ENCODE measurements at regions not wholly inside any gene's neighbourhood (a gene's known extent, or its start where the extent isn't known, plus 50 kb on each side); places are given as distances from the start of the nearest gene placed in this dataset.

DNA sequence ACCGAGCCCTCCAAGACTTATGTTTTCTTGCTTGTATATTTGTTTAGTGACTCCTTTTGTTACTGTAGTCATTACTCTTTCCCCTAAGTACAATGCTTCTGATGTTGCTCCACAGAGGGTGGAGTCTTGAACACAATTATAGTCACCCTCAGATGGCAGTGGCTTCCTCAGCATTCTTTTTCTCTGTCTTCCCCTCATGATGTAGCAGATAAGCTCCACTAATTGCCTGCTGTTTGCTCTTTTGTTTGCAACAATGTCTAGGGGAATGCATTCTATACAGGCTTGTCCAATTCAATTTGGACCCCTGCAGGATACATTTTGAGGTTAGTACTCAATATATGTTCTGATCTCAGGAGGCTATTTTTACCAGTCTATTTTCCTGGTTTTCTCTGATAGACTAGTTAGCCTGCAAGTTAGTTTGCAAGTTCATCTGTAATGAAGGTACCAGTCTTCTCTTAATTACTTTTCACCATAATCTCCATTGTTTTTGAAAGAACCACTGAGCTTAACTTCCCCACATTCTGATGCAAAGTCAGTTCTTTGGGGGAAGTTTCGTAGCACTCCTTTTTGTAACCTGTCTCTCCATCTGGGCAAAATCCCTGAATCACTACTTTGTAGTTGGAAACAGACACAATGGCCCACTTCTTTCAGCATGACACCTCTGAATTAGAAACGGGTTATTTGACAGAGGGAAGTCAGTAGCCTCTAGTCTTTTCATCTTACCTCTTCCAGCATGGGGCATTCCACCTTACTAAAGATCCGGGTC, 1509.2 kb downstream of the CDH11 start:
- no peak for ATAC-seq (ENCODE audit: insufficient number of reproducible peaks, low FRiP score, low read depth)
- H3K9me3 ChIP-seq = peaks cover 4% of the 10 kb centered on the region
- no peak overlapping the region for H3K27ac ChIP-seq
- H3K4me3 ChIP-seq = no peak overlapping the region
- TF ChIP-seq, protein P1, sequence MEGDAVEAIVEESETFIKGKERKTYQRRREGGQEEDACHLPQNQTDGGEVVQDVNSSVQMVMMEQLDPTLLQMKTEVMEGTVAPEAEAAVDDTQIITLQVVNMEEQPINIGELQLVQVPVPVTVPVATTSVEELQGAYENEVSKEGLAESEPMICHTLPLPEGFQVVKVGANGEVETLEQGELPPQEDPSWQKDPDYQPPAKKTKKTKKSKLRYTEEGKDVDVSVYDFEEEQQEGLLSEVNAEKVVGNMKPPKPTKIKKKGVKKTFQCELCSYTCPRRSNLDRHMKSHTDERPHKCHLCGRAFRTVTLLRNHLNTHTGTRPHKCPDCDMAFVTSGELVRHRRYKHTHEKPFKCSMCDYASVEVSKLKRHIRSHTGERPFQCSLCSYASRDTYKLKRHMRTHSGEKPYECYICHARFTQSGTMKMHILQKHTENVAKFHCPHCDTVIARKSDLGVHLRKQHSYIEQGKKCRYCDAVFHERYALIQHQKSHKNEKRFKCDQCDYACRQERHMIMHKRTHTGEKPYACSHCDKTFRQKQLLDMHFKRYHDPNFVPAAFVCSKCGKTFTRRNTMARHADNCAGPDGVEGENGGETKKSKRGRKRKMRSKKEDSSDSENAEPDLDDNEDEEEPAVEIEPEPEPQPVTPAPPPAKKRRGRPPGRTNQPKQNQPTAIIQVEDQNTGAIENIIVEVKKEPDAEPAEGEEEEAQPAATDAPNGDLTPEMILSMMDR (IDR thresholded peaks at IDR 0.05) = no peak
- no peak for DNase-seq (ENCODE audit: low spot score)
- no peaks in the 10 kb centered on the region for H3K27me3 ChIP-seq (replicated peaks; ENCODE audit: insufficient read depth)
- H3K36me3 ChIP-seq = no peaks in the 10 kb centered on the region
- peaks cover 0 to 4% of the 10 kb centered on the region in 2 donors for H3K4me1 ChIP-seq (ENCODE audit: control insufficient read depth in 1 of 2, low read depth in 2 of 2)

DNA sequence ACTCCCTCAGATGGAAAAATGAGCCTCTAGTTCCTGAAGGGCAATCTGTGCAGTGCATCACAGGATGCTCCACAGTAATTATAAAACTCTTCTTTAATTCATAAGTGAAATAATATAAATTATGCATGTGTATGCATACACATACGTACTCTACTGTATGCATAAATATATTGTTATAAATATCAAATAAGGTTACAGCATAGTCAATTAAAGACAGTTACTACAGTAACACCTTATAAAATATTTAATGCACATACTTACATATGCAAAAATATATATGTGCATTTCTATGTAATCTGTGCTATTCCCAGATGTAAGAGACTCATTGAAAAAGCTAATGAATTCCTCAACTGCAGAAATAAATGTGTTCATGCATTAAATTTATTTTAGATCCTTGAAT, 1515.1 kb downstream of the CDH11 start:
- no peak overlapping the region for H3K27ac ChIP-seq
- H3K4me3 ChIP-seq = no peak overlapping the region
- peaks cover 4% of the 10 kb centered on the region for H3K9me3 ChIP-seq
- H3K27me3 ChIP-seq (replicated peaks; ENCODE audit: insufficient read depth) = no peaks in the 10 kb centered on the region
- TF ChIP-seq, protein P1 (IDR thresholded peaks at IDR 0.05) = no peak
- no peaks in the 10 kb centered on the region for H3K36me3 ChIP-seq
- H3K4me1 ChIP-seq (ENCODE audit: control insufficient read depth in 1 of 2, low read depth in 2 of 2) = no peaks in the 10 kb centered on the region
- DNase-seq (ENCODE audit: low spot score) (no peak), ATAC-seq (ENCODE audit: insufficient number of reproducible peaks, low FRiP score, low read depth) (no peak)

GRCh38 chr16:63602206-63602927, 1519.5 kb downstream of the CDH11 start:
- no peak for ATAC-seq (ENCODE audit: insufficient number of reproducible peaks, low FRiP score, low read depth)

DNA sequence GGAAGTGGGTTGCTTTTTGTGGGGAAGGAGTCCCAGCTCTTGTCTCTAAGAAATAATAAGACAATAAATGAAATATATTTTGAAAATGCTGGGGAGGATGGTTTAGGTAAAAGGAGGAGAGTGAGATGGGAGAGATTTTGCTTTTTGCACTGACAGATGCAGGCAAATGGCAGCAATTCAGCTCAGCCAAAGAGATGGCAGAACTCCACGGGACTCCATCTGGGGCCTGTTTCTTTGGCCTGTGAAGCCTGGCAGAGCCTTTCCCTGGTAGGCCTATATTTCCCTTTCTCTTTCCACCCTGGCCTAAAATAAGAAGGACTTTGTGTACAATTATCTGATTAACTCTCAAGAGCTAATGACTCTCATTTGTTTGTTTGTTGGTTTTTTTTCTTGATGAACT, 1525.1 kb downstream of the CDH11 start:
- TF ChIP-seq, protein P1 (IDR thresholded peaks at IDR 0.05) = no peak
- Histone ChIP-seq H3K4me3 (no peak overlapping the region), H3K27me3 (replicated peaks; ENCODE audit: insufficient read depth) (no peaks in the 10 kb centered on the region), H3K9me3 (no peaks in the 10 kb centered on the region), H3K36me3 (no peaks in the 10 kb centered on the region), H3K4me1 (ENCODE audit: control insufficient read depth in 1 of 2, low read depth in 2 of 2) (no peaks in the 10 kb centered on the region), H3K27ac (no peak overlapping the region)
- no peak for DNase-seq (ENCODE audit: low spot score)
- ATAC-seq (ENCODE audit: insufficient number of reproducible peaks, low FRiP score, low read depth) = no peak

More at GRCh38 chr16:63602206-63602927, 1519.5 kb downstream of the CDH11 start:
- H3K27me3 ChIP-seq (replicated peaks; ENCODE audit: insufficient read depth) = no peaks in the 10 kb centered on the region
- H3K4me3 ChIP-seq = no peak overlapping the region
- no peaks in the 10 kb centered on the region for H3K4me1 ChIP-seq (ENCODE audit: control insufficient read depth in 1 of 2, low read depth in 2 of 2)
- H3K9me3 ChIP-seq = no peaks in the 10 kb centered on the region
- no peak overlapping the region for H3K27ac ChIP-seq
- DNase-seq (ENCODE audit: low spot score) = no peak
- TF ChIP-seq, protein P1 (IDR thresholded peaks at IDR 0.05) = no peak
- H3K36me3 ChIP-seq = no peaks in the 10 kb centered on the region

GRCh38 chr16:63592852-63593251, 1529.0 kb downstream of the CDH11 start:
- H3K36me3 ChIP-seq = no peaks in the 10 kb centered on the region
- no peak for DNase-seq (ENCODE audit: low spot score)
- no peaks in the 10 kb centered on the region for H3K4me1 ChIP-seq (ENCODE audit: control insufficient read depth in 1 of 2, low read depth in 2 of 2)
- H3K9me3 ChIP-seq = no peaks in the 10 kb centered on the region
- TF ChIP-seq, protein P1 (IDR thresholded peaks at IDR 0.05) = no peak
- H3K27me3 ChIP-seq (replicated peaks; ENCODE audit: insufficient read depth) = no peaks in the 10 kb centered on the region
- no peak overlapping the region for H3K4me3 ChIP-seq
- no peak overlapping the region for H3K27ac ChIP-seq
- no peak for ATAC-seq (ENCODE audit: insufficient number of reproducible peaks, low FRiP score, low read depth)
